Trophoblast cell (in vitro differentiated cells and primary cell): ENCODE measurements at regions not wholly inside any gene's neighbourhood (a gene's known extent, or its start where the extent isn't known, plus 50 kb on each side); places are given as distances from the start of the nearest gene placed in this dataset.
"Not testable (repeated sequence)": the region's sequence is repeated elsewhere in the genome, so short reads cannot be mapped to it uniquely, and the experiment has no call there.

Experiments used
- DNase-seq, 2 donors: peaks; one replicate each; pipeline ENCODE4 v3.0.0-alpha.2; 2016
- H2AFZ ChIP-seq: 2 replicates; pipeline ENCODE4 v1.6.1; 2013; ENCODE audit warnings: low read length, moderate library complexity, mild to moderate bottlenecking; ENCODE audit not compliant: insufficient read depth, poor library complexity
- H2AK5ac ChIP-seq: 2 replicates; pipeline ENCODE4 v1.6.1; 2013; ENCODE audit warnings: mild to moderate bottlenecking, low read length
- H2BK120ac ChIP-seq: 2 replicates; pipeline ENCODE4 v1.6.1; 2013; ENCODE audit warnings: low read length, mild to moderate bottlenecking, moderate library complexity; ENCODE audit not compliant: insufficient read depth, poor library complexity
- H2BK12ac ChIP-seq: 2 replicates; pipeline ENCODE4 v1.6.1; 2013; ENCODE audit warnings: mild to moderate bottlenecking, low read length, moderate library complexity
- H2BK5ac ChIP-seq: 2 replicates; pipeline ENCODE4 v1.6.1; 2013; ENCODE audit warnings: low read length, low read depth, moderate library complexity, mild to moderate bottlenecking; ENCODE audit not compliant: poor library complexity
- H3K14ac ChIP-seq: 2 replicates; pipeline ENCODE4 v1.6.1; 2013; ENCODE audit warnings: mild to moderate bottlenecking, low read length
- H3K18ac ChIP-seq: 2 replicates; pipeline ENCODE4 v1.6.1; 2013; ENCODE audit warnings: mild to moderate bottlenecking, low read length
- H3K23ac ChIP-seq: 2 replicates; pipeline ENCODE4 v1.6.1; 2013; ENCODE audit warnings: low read length
- H3K27ac ChIP-seq: 2 replicates; pipeline ENCODE4 v1.5.1; 2013; ENCODE audit warnings: low read depth, mild to moderate bottlenecking, inconsistent platforms, low read length, moderate library complexity
- H3K27me3 ChIP-seq: 2 replicates; pipeline ENCODE4 v1.6.1; 2013; ENCODE audit warnings: inconsistent platforms, mild to moderate bottlenecking, low read length, moderate library complexity; ENCODE audit not compliant: insufficient read depth
- H3K36me3 ChIP-seq, 2 experiments: 1 replicate in 1 of 2; 2 replicates in 1 of 2; pipeline ENCODE4 v1.6.1; 2013; ENCODE audit warnings: low read length in 2 of 2, mild to moderate bottlenecking in 2 of 2, moderate library complexity in 1 of 2; ENCODE audit not compliant: insufficient read depth in 2 of 2, control insufficient read depth in 1 of 2
- H3K4ac ChIP-seq: 2 replicates; pipeline ENCODE4 v1.6.1; 2013; ENCODE audit warnings: low read depth, mild to moderate bottlenecking, low read length, moderate library complexity
- H3K4me1 ChIP-seq, 2 experiments: 1 replicate in 1 of 2; 2 replicates in 1 of 2; pipeline ENCODE4 v1.6.1; 2013; ENCODE audit warnings: low read length in 2 of 2, mild to moderate bottlenecking in 2 of 2, moderate library complexity in 1 of 2; ENCODE audit not compliant: insufficient read depth in 2 of 2, control insufficient read depth in 1 of 2
- H3K4me2 ChIP-seq: 2 replicates; pipeline ENCODE4 v1.6.1; 2013; ENCODE audit warnings: inconsistent platforms, mild to moderate bottlenecking, low read length, moderate library complexity
- H3K4me3 ChIP-seq: 2 replicates; pipeline ENCODE4 v1.5.1; 2013; ENCODE audit warnings: mild to moderate bottlenecking, low read depth, low read length, inconsistent platforms
- H3K79me1 ChIP-seq: one replicate; pipeline ENCODE4 v1.6.1; 2013; ENCODE audit warnings: low read length
- H3K79me2 ChIP-seq: 2 replicates; pipeline ENCODE4 v1.6.1; 2013; ENCODE audit warnings: low read length, mild to moderate bottlenecking; ENCODE audit not compliant: control insufficient read depth, insufficient read depth, poor library complexity
- H3K9ac ChIP-seq: 2 replicates; pipeline ENCODE4 v1.6.1; 2013; ENCODE audit warnings: mild to moderate bottlenecking, low read length
- H3K9me3 ChIP-seq: 2 replicates; pipeline ENCODE4 v1.6.1; 2013; ENCODE audit warnings: low read depth, mild to moderate bottlenecking, control low read depth, inconsistent platforms, low read length; ENCODE audit not compliant: insufficient read depth
- H4K12ac ChIP-seq: 2 replicates; pipeline ENCODE4 v1.6.1; 2013; ENCODE audit warnings: low read depth, mild to moderate bottlenecking, low read length, moderate library complexity
- H4K8ac ChIP-seq: 2 replicates; pipeline ENCODE4 v1.6.1; 2013; ENCODE audit warnings: low read depth, mild to moderate bottlenecking, low read length, moderate library complexity
- H4K91ac ChIP-seq: one replicate; pipeline ENCODE4 v1.6.1; 2013; ENCODE audit warnings: low read depth, mild to moderate bottlenecking, low read length, moderate library complexity
- WGBS: extraction: QIAGEN DNeasy Blood & Tissue Kit; methylation state at CpG from one replicate; pipeline ENCODE4 v1.1.7; 2013; ENCODE audit warnings: missing lambda C conversion rate; ENCODE audit not compliant: insufficient read length, insufficient coverage; ENCODE audit errors: extremely low coverage; 5-methylcytosine and 5-hydroxymethylcytosine counted together

DNA sequence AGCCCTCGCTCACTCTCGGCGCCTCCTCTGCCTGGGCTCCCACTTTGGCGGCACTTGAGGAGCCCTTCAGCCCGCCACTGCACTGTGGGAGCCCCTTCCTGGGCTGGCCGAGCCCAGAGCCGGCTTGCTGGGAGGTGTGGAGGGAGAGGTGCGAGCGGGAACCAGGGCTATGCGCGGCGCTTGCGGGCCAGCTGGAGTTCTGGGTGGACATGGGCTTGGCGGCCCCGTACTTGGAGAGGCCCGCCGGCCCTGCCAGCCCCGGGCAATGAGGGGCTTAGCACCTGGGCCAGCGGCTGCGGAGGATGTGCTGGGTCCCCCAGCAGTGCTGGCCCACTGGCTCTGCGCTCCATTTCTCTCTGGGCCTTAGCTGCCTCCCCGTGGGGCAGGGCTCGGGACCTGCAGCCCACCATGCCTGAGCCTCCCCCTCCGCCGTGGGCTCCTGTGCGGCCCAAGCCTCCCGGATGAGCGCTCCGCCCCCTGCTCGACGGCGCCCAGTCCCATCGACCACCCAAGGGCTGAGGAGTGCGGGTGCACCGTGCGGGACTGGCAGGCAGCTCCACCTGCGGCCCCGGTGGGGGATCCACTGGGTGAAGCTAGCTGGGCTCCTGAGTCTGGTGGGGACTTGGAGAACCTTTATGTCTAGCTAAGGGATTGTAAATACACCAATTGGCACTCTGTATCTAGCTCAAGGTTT lies 209.7 kb upstream of the F9 start:
- H2AFZ ChIP-seq, H4K8ac ChIP-seq: not testable (repeated sequence)

DNA sequence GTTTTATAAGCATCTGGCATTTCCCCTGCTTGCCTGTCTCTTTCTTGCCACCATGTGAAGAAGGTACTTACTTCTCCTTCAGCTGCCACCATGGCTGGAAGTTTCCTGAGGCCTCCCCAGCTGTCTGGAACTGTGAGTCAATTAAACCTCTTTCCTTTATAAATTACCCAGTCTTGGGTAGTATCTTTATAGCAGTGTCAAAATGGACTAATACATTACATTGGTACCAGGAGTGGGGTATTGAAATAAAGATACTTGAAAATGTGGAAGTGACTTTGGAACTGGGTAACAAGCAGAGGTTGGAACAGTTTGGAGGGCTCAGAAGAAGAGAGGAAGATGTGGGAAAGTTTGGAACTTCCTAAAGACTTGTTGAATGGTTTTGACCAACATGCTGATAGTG lies 223.9 kb upstream of the F9 start:
- not testable (repeated sequence) for H4K12ac ChIP-seq, DNase-seq, H2AK5ac ChIP-seq, H3K79me1 ChIP-seq, H3K9ac ChIP-seq, H3K27me3 ChIP-seq, H2AFZ ChIP-seq, H3K4ac ChIP-seq, H3K18ac ChIP-seq, H2BK5ac ChIP-seq, H3K4me1 ChIP-seq, H3K27ac ChIP-seq, H3K23ac ChIP-seq, H4K91ac ChIP-seq, H3K4me2 ChIP-seq, H3K4me3 ChIP-seq, H3K36me3 ChIP-seq, H4K8ac ChIP-seq, H2BK12ac ChIP-seq, H3K9me3 ChIP-seq, H3K14ac ChIP-seq, H3K79me2 ChIP-seq, H2BK120ac ChIP-seq

More for the DNA sequence above, 209.7 kb upstream of the F9 start:
- H2BK5ac ChIP-seq, H2AK5ac ChIP-seq, H4K12ac ChIP-seq, DNase-seq, H3K4ac ChIP-seq, H3K18ac ChIP-seq, H3K79me1 ChIP-seq, H3K9ac ChIP-seq, H3K9me3 ChIP-seq, H3K79me2 ChIP-seq, H3K14ac ChIP-seq, H3K36me3 ChIP-seq, H3K27me3 ChIP-seq, H3K4me1 ChIP-seq, H2BK12ac ChIP-seq, H4K91ac ChIP-seq, H3K4me3 ChIP-seq, H3K23ac ChIP-seq, H3K27ac ChIP-seq, H3K4me2 ChIP-seq, H2BK120ac ChIP-seq: not testable (repeated sequence)
- no CpG with 5 or more reads among the region's 38 CpGs for WGBS

DNA sequence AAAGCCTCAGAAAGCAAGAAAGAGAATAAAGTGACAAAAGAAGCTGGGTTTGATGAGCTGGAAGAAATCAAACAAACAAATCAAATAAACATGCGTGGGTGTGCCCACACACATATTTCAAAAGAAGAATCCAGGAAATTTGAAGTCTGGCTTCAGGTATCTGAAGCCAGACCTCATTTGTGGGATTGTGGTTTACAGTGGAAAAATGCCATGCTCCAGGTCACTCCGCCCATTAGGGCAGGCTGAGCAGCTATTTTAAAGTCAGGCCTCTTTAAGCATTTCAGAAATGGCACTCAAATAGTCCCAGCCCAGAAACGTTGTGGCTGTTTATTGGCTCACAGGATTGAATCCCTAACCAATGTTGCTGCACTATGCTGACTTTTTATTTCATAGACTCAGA lies 226.1 kb upstream of the F9 start:
- no peak overlapping the region for H3K4me2 ChIP-seq
- no peak overlapping the region for H3K23ac ChIP-seq
- H3K36me3 ChIP-seq = no peaks in the 10 kb centered on the region
- H2AFZ ChIP-seq = no peak overlapping the region
- H3K27me3 ChIP-seq = no peaks in the 10 kb centered on the region
- no peak overlapping the region for H2BK5ac ChIP-seq
- H2BK120ac ChIP-seq = no peak overlapping the region
- no peak overlapping the region for H3K14ac ChIP-seq
- no peak overlapping the region for H3K27ac ChIP-seq
- H3K4ac ChIP-seq = no peak overlapping the region
- no peak overlapping the region for H4K91ac ChIP-seq
- H4K12ac ChIP-seq = no peak overlapping the region
- H3K9me3 ChIP-seq = no peaks in the 10 kb centered on the region
- no peak overlapping the region for H2AK5ac ChIP-seq
- no peak overlapping the region for H3K9ac ChIP-seq
- no peaks in the 10 kb centered on the region for H3K79me1 ChIP-seq
- DNase-seq = no peak
- H3K4me3 ChIP-seq = no peak overlapping the region
- no peak overlapping the region for H2BK12ac ChIP-seq
- no peaks in the 10 kb centered on the region for H3K79me2 ChIP-seq
- no CpG with 5 or more reads among the region's 3 CpGs for WGBS
- no peaks in the 10 kb centered on the region for H3K4me1 ChIP-seq
- H3K18ac ChIP-seq = no peak overlapping the region
- no peak overlapping the region for H4K8ac ChIP-seq

DNA sequence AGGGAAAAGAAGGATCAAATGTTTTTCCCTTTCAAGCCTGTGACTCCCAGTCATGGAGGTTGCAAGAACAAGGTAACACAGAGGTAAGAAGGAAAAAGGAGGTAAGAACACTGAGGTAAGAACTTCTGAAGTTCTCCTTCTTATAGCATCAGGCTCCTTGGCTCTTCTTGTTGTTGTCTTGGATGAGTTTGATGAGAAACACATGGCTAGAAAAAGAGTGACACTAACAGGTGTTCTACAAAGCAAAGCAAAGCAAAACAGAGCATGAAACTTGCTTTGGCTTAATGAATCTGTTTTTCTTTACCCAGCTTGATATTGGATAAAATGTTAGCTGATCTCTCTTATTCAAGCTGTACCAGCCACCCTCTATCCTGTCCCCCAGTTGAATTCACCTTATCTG lies 231.2 kb upstream of the F9 start:
- H4K12ac ChIP-seq = no peak overlapping the region
- H3K36me3 ChIP-seq = no peaks in the 10 kb centered on the region
- no peak overlapping the region for H3K4me3 ChIP-seq
- H3K14ac ChIP-seq = no peak overlapping the region
- H3K9me3 ChIP-seq = no peaks in the 10 kb centered on the region
- H3K9ac ChIP-seq = no peak overlapping the region
- H3K79me2 ChIP-seq = no peaks in the 10 kb centered on the region
- no peaks in the 10 kb centered on the region for H3K79me1 ChIP-seq
- no peak overlapping the region for H2BK120ac ChIP-seq
- no peak overlapping the region for H3K27ac ChIP-seq
- no peak overlapping the region for H2BK12ac ChIP-seq
- no peak overlapping the region for H2AK5ac ChIP-seq
- no peak for DNase-seq
- no peak overlapping the region for H3K18ac ChIP-seq
- no peak overlapping the region for H3K4me2 ChIP-seq
- H3K4ac ChIP-seq = no peak overlapping the region
- no peak overlapping the region for H3K23ac ChIP-seq
- H4K8ac ChIP-seq = no peak overlapping the region
- no peaks in the 10 kb centered on the region for H3K4me1 ChIP-seq
- H2AFZ ChIP-seq = no peak overlapping the region
- H3K27me3 ChIP-seq = no peaks in the 10 kb centered on the region
- no peak overlapping the region for H4K91ac ChIP-seq
- H2BK5ac ChIP-seq = no peak overlapping the region
